ENCODE measurements at regions not wholly inside any gene's neighbourhood (a gene's known extent, or its start where the extent isn't known, plus 50 kb on each side); places are given as distances from the start of the nearest gene placed in this dataset.
"Not testable (repeated sequence)": the region's sequence is repeated elsewhere in the genome, so short reads cannot be mapped to it uniquely, and the experiment has no call there.

GRCh38 chr12:65731771-65732170 is 92.5 kb upstream of the HMGA2 start:
- Histone ChIP-seq H3K4me3 (IDR thresholded peaks at IDR 0.05; ENCODE audit: insufficient read depth, low read depth, low read length) (no peak overlapping the region), H3K4me1 (ENCODE audit: low read depth, poor library complexity, severe bottlenecking) (no peaks in the 10 kb centered on the region), H3K79me2 (ENCODE audit: insufficient read depth, low read depth) (no peaks in the 10 kb centered on the region), H2AFZ (ENCODE audit: low read depth) (no peak overlapping the region), H3K4me2 (no peak overlapping the region), H3K9ac (no peak overlapping the region), H3K27ac (no peak overlapping the region), H3K36me3 (ENCODE audit: insufficient read depth) (no peaks in the 10 kb centered on the region), H3K27me3 (ENCODE audit: insufficient read depth, low read depth) (no peaks in the 10 kb centered on the region), H4K20me1 (ENCODE audit: insufficient read depth) (no peaks in the 10 kb centered on the region)
- TF ChIP-seq CTCF (conservative IDR thresholded peaks at IDR 0.05; ENCODE audit: low read depth, low read length), result no peak

- not testable (repeated sequence) for H2AFZ ChIP-seq (ENCODE audit: low read depth); H4K20me1 ChIP-seq (ENCODE audit: insufficient read depth); H3K79me2 ChIP-seq (ENCODE audit: insufficient read depth, low read depth); H3K27me3 ChIP-seq (ENCODE audit: insufficient read depth, low read depth); H3K4me2 ChIP-seq; H3K27ac ChIP-seq; H3K4me3 ChIP-seq (IDR thresholded peaks at IDR 0.05; ENCODE audit: insufficient read depth, low read depth, low read length); H3K36me3 ChIP-seq (ENCODE audit: insufficient read depth); H3K4me1 ChIP-seq (ENCODE audit: low read depth, poor library complexity, severe bottlenecking); H3K9ac ChIP-seq
Measured at GRCh38 chr12:65733643-65734042, 90.6 kb upstream of the HMGA2 start.

- no peaks in the 10 kb centered on the region for H3K27me3 ChIP-seq (ENCODE audit: insufficient read depth, low read depth)
- H3K4me2 ChIP-seq, result no peak overlapping the region
- H3K36me3 ChIP-seq (ENCODE audit: insufficient read depth), result no peaks in the 10 kb centered on the region
- no peak overlapping the region for H3K4me3 ChIP-seq (IDR thresholded peaks at IDR 0.05; ENCODE audit: insufficient read depth, low read depth, low read length)
- no peaks in the 10 kb centered on the region for H3K79me2 ChIP-seq (ENCODE audit: insufficient read depth, low read depth)
- H4K20me1 ChIP-seq (ENCODE audit: insufficient read depth), result no peaks in the 10 kb centered on the region
- H3K9ac ChIP-seq, result no peak overlapping the region
- H3K27ac ChIP-seq, result no peak overlapping the region
- H2AFZ ChIP-seq (ENCODE audit: low read depth), result no peak overlapping the region
- no peak for TF ChIP-seq CTCF (conservative IDR thresholded peaks at IDR 0.05; ENCODE audit: low read depth, low read length)
- H3K4me1 ChIP-seq (ENCODE audit: low read depth, poor library complexity, severe bottlenecking), result no peaks in the 10 kb centered on the region
Measured at GRCh38 chr12:65734226-65734625, 90.1 kb upstream of the HMGA2 start.

DNA sequence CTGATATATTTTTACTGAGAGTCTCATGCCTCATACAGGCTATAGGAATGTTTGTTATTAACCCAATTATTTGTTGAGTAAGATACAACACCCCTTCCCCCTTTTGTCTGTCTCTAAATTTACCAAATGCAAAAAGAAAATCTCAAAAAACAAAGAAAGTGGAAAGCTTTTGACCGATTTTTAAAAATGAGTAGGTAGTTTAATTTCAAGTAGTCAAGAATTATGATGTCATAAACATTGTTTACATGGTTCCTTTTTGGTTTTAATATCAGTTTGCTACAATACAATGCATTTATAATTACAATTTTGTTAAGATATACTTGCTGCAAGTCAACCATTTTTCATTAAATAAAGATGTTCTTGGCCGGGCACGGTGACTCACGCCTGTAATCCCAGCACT is 84.7 kb upstream of the HMGA2 start:
- Histone ChIP-seq H3K27ac (no peak overlapping the region), H3K4me1 (ENCODE audit: low read depth, poor library complexity, severe bottlenecking) (no peaks in the 10 kb centered on the region), H2AFZ (ENCODE audit: low read depth) (no peak overlapping the region), H4K20me1 (ENCODE audit: insufficient read depth) (no peaks in the 10 kb centered on the region), H3K4me2 (no peak overlapping the region), H3K79me2 (ENCODE audit: insufficient read depth, low read depth) (no peaks in the 10 kb centered on the region), H3K9ac (no peak overlapping the region), H3K36me3 (ENCODE audit: insufficient read depth) (no peaks in the 10 kb centered on the region), H3K27me3 (ENCODE audit: insufficient read depth, low read depth) (no peaks in the 10 kb centered on the region), H3K4me3 (IDR thresholded peaks at IDR 0.05; ENCODE audit: insufficient read depth, low read depth, low read length) (no peak overlapping the region)
- no peak for TF ChIP-seq CTCF (conservative IDR thresholded peaks at IDR 0.05; ENCODE audit: low read depth, low read length)

DNA sequence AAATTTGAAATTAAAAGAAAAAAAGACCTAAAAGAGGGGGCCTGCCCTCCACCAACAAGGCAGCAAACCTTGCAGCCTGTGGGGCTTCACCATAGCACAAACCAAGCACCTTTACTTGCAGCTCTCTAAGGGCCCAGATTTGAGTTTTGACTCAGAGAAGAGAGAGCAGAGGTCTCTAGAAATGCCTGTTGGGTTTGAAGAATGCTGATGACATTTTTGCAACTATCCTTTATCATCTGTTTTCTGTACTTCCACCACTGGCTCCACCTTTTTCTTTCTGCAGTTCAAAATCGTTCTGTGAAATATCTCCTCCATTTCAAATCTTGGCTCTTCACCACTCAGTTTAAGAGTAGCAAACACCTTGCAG is 83.8 kb upstream of the HMGA2 start:
- Histone ChIP-seq H3K36me3 (ENCODE audit: insufficient read depth) (no peaks in the 10 kb centered on the region), H3K79me2 (ENCODE audit: insufficient read depth, low read depth) (no peaks in the 10 kb centered on the region), H3K9ac (peak overlapping the region; percentile 40; the same call in 1 of the 2 replicates), H3K4me3 (IDR thresholded peaks at IDR 0.05; ENCODE audit: insufficient read depth, low read depth, low read length) (no peak overlapping the region), H3K27ac (peak overlapping the region; percentile 66), H2AFZ (ENCODE audit: low read depth) (peak overlapping the region; percentile 53; the same call in 1 of the 2 replicates), H4K20me1 (ENCODE audit: insufficient read depth) (no peaks in the 10 kb centered on the region), H3K4me1 (ENCODE audit: low read depth, poor library complexity, severe bottlenecking) (no peaks in the 10 kb centered on the region), H3K27me3 (ENCODE audit: insufficient read depth, low read depth) (no peaks in the 10 kb centered on the region), H3K4me2 (peak overlapping the region; percentile 14; the same call in 1 of the 2 replicates)
- no peak for TF ChIP-seq CTCF (conservative IDR thresholded peaks at IDR 0.05; ENCODE audit: low read depth, low read length)

All from KMS-11 (cell line).